Stimulated activated CD8-positive, alpha-beta memory T cell treated with anti-CD3 and anti-CD28 coated beads, Interleukin-12 subunit alpha, Interleukin-12 subunit beta, amount 100 ng/mL, for 4 hours (primary cell): ENCODE measurements at regions not wholly inside any gene's neighbourhood (a gene's known extent, or its start where the extent isn't known, plus 50 kb on each side); places are given as distances from the start of the nearest gene placed in this dataset.
"Not testable (repeated sequence)": the region's sequence is repeated elsewhere in the genome, so short reads cannot be mapped to it uniquely, and the experiment has no call there.

Experiments used
- DNase-seq: peaks from one replicate; pipeline ENCODE4 v3.0.0-alpha.2; 2020; ENCODE audit warnings: low read depth

DNA sequence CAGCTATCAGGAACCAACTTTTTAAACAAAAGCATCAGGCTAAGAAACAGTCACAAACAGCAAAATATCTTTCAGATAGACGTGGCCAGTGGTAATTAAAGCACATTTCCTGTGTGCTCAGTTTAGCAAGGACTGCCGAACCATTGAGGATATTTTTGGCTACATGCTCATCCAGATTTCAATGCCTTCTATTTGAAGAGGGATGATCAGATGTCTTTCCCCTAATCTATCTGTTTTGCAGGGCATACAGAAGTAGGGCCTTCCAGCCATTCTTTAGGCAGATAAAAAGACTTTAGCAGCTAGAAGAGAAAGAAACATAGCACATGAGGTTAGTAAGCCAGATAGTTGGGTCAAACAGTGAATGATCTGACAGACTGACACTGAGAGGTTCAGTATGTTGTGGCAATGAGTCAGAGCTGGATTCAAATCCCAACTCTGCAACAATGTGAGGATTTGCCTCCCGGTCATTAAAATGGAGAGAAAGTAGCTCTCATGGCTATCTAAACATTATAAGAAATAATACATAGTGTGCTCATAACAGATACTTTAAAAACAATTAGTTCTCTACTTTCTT is 100.0 kb upstream of the PRKG2 start:
- no peak for DNase-seq

GRCh38 chr4:81314196-81314896 is 99.3 kb upstream of the PRKG2 start:
- DNase-seq: no peak

GRCh38 chr4:81307991-81308390 is 93.0 kb upstream of the PRKG2 start:
- DNase-seq: no peak

- no peak for DNase-seq
Measured at GRCh38 chr4:81304871-81305270, 89.8 kb upstream of the PRKG2 start.

DNA sequence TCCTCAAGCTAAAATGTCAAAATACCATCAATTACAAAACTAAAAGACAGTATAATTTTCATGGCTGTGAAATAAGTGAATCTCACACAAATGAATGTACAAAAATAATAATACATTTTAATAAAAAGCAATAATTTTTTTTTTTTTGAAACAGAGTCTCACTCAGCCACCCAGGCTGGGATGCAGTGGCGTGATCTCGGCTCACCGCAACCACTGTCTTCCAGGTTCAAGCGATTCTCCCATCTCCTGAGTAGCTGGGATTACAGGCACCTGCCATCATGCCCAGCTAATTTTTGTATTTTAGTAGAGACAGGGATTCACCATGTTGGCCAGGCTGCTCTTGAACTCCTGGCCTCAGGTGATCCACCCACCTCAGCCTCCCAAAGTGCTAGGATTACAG is 85.3 kb upstream of the PRKG2 start:
- DNase-seq: not testable (repeated sequence)

DNA sequence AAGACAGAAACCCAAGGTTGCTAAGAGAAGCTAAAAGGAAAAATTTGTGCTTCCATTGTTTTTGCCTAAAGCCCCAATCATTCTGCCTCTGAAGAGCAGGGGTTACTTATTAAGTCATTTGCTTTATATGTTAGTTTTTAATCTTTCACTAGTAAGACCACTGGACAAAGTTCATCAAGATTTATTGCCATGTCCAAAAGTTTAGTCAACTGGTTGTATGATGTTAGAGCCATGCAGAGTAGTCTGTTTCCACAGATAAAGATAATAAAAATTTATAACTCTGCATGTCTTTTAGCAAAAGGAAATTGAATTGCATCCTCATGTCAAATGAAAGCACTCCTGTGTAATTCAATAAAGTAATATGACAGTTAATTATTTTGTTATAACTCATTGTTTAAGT is 75.8 kb upstream of the PRKG2 start:
- no peak for DNase-seq

- DNase-seq: no peak
Measured at GRCh38 chr4:81287101-81287500, 72.1 kb upstream of the PRKG2 start.

GRCh38 chr4:81282131-81282530 is 67.1 kb upstream of the PRKG2 start:
- DNase-seq: no peak

GRCh38 chr4:81274460-81274859 is 59.4 kb upstream of the PRKG2 start:
- DNase-seq: no peak

- DNase-seq: no peak
Measured at GRCh38 chr4:81272671-81273070, 57.6 kb upstream of the PRKG2 start.
